NCI-H2227 (cell line): ENCODE measurements at regions not wholly inside any gene's neighbourhood (a gene's known extent, or its start where the extent isn't known, plus 50 kb on each side); places are given as distances from the start of the nearest gene placed in this dataset.

Experiments
- DNase-seq: peaks from one replicate; lab custom pipeline; 2025; ENCODE audit not compliant: unreplicated experiment; lab: John Stamatoyannopoulos, UW

DNA sequence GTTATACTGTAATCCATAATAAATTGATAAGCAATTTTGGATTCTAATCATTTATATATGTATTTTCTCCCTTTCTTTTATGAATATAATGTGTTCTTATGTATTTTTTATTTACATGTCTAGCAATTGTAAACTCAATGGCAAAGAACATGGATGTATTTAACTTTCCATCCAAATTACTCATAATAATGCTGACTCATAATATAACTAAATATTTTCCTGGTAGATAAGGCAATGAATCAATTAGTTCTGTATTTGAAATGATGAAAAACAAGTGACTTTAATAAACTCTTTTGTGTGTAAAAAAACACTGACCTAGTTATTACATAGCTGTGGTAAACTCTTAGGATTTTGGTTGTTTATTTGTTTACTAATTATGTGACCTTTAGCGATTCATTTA lies 211.2 kb downstream of the DTHD1 start:
- no peak for DNase-seq

DNA sequence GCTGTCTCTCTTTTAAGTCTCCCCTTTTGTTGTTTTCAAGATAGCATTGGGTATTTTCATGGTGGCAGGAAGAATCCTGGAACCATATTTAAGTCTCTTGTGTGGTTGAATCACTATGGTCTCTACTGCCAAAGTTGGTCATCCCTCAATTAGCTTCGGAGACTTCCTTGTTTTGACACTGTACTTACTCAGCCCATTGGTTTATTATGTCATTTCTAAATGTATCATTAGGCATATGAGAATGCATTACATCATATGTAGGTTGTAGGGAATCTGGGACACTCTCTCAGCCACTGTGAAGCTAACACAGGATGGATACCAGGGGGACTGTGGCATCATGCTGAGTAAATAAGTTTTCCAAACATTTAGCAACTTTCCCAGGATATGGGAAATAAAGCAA lies 211.8 kb downstream of the DTHD1 start:
- no peak for DNase-seq

DNA sequence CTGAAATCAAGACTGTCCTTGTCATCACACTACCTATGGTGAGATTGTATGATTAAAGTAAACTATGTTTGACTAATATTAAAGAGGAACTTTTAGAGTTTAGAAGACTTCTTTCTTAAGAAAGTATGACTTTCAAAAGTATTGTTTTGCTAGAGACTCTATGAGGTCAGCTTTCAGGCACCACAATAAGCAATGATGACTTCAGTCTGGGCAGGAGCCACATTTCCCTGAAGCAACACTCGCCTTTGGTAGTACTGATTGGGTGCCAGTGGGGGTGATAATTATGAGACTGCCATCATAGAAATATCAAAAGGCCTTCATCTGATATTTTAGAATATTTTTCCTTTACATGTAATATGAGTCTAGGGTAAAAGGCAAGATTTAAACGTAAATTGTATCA lies 212.6 kb downstream of the DTHD1 start:
- DNase-seq, result no peak

DNA sequence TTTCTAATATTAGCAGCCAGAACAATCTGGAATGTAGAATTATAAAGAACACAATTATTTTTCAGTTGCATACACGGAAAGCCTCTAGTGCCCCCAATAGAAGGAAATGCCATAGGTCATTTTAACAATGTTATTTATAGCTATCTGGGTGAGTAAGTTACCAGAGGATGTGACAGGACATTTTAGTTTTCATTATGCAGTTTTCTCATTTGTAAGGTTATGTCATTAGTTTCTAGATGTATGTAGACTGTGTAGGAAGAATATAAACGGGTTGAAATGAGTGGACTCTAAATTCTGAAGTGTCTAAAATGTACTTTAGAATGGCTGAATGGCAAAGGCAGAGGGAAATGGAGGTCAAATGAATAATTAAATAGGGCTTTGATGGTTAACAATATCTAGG lies 213.3 kb downstream of the DTHD1 start:
- DNase-seq, result no peak

DNA sequence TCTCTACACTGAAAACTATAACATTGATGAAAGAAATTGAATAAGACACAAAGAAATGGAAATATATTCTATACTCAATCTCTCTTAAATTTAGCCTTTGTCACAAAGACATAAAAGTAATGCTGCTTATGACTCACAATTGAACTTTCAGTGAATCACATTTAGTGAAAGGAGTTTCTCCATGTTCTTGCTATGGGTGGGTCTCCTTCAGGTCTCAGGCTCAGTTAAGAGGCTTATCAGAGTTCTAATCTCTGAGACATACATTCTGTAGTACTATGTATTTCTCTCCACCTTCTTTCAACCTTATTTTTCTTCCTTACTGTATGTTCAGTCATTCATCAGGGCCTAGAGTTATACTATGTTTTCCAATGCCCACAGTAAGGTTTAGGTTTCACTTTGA lies 220.9 kb downstream of the DTHD1 start:
- no peak for DNase-seq

DNA sequence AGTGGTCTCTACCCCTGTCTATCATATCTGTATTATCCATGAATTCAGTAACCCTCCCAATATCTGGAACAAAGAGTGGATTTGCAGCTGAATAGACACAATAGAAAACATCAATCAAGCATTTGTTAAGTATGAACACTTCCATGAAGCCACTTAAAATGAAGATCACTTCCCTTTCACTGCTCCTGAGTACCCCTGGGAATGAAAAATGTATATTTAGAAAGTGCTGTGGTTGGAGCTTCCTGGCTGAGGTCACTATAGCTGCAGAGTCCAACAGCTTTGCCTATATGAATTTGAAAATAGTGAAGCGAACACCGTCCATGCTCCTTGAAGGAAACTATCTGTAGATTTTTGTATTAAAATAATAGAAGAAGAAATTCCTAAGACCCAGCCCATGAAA lies 227.0 kb downstream of the DTHD1 start:
- no peak for DNase-seq

DNA sequence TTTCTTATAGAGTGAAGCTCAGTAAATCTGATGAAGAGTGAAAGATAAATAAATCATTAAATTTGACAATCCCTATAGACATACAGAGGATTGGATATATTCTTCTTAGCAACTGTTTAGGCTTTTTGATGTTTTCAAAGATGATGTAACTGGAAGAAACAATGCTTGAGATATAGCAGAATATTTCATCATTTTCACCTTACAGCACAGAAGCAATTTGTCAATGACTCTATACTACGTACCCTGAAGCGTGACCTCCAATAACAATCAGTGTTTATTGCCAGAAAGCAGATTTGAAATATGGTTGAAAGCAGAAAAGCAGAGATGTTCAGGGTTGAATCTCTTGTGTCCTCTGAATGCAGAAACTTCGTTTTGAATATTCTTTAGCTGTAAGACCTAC lies 228.4 kb downstream of the DTHD1 start:
- no peak for DNase-seq

DNA sequence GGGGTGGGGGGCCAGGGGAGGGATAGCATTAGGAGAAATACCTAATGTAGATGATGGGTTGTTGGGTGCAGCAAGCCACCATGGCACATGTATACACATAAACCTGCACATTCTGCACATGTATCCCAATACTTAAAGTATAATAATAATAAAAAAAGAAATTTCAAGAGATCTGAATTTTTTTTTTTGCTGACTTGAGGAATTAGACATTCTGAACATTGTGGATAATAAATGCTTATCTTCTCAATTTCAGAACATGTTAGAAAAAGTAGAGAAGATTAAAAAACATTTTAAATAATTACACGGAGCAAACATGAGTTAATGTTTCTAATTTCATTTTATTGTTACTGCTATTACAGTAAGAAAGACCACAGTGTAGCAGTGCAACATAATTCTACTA lies 230.4 kb downstream of the DTHD1 start:
- DNase-seq, result no peak

DNA sequence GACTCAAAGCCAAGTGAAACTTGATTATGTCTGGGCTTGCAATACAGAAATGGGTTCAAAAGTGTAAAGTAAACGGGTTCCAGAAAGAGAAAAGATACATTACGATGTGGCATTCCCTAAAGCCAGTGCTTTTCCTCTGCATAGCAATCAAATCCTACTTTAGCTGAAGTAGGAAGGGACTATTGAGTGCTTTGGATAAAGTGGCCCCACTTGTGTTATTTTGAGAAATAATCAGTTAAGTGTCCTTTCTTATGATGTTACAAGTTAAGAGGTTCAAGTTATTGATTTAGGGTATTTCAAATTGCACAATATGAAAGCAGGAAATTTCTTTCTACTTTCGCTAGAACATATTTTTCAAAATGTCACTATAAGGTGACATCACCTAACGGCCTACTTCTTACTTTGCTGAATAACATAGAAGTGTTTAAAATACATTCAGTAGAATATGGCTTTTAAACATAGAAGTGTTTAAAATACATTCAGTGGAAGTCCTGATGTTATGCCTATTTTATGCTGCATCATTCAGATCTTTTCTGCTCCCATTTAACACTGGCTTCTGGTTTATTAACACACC lies 235.2 kb downstream of the DTHD1 start:
- no peak for DNase-seq

DNA sequence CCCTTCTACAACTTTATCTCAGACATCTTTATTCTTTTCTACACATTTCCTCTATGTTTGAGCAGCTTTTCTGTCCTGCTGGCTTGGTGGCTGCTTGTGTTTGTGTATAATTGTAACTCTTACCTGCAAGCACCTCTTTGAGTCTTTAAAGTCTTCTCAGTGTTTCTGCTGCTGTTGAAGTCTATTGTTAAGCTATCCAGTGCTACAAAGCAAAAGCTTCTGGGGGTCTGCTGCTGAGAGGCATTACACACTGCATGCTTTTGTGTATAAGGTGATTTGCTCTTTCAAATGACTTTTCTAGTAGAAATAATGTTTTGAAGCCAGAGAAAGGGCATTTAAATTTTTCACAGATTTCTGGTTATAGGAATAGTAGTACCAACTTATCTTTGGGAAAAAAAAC lies 241.8 kb downstream of the DTHD1 start:
- no peak for DNase-seq

DNA sequence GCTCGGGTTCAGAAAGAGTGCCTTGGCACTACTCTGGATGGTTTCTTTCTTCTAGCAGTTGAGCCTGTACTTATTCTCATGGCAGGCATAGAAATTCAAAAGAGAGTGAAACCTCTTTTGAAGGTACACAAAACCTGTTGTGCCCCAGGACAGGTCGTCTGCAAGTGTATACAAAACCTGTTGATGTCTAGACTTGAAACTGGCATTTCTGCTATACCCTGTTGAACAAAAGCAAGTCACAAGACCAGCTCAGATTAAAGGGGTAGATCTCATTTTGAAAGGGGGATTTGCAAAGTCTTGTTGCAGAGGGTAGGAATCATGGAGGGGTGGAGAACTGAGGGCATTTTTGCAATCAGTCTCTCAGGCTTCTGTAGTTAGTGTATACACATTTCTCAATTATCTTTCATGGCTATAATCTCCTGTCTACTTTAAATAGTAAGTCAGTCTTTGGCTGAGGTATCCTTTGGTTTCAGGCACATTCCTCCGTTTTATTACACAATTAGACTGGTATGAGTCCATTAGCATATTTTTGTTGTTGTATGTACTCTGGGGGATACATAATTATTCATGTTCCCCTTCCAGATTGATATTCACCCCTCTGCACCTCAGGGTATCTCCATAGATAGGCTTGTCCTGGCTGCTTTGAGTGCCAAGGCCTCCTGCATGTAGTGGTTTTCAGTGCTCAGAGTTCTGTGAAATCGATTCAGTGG lies 251.4 kb downstream of the DTHD1 start:
- DNase-seq, result no peak

DNA sequence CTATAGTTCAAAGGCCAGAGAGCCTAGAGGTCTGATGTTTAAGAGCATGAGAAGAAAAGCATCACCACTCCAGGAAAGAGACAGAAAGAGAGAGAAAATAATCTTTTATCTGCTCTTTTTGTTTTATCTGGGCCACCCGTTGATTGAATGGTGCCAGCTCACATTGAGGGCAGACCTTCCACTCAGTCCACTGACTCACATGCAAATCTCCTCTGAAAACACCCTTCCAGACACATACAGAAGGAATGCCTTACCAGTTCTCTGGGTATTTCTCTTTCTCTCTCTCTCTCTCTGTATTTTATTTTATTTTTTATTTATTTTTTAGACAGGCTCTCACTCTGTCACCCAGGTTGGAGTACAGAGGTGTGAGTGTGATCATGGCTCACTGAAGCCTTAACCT lies 252.5 kb downstream of the DTHD1 start:
- no peak for DNase-seq

DNA sequence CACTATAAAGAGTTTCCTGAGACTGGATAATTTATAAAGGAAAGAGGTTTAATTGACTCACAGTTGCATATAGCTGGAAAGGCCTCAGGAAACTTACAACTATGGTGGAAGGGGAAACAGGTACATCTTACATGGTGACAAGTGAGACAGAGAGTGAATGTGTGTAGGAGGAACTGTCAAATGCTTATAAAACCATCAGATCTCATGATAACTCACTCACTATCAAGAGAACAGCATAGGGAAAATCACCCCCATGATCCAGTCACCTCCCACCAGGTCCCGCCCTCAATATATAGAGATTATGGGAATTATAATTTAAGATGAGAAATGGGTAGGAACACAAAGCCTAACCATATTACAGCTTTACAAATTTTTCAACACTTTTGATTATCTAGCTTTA lies 266.0 kb downstream of the DTHD1 start:
- no peak for DNase-seq

DNA sequence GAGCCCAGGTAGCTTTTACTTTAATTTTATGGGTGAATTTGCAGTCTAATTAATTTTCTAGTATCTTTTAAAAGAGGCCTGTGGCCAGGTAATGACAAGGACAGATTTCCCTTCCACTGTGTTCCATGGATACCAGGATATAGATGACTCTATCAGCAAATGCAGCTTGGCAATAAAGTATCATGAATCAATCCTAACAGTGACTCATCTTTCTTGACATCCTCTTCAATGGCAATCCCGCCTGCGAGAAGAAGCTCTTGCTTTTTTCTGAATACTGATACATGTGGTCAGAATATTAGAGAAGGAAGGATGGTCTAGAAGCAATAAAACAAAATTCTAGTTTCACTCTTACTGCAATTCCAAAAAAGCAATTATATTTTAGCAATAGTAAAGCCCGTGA lies 267.8 kb downstream of the DTHD1 start:
- no peak for DNase-seq

DNA sequence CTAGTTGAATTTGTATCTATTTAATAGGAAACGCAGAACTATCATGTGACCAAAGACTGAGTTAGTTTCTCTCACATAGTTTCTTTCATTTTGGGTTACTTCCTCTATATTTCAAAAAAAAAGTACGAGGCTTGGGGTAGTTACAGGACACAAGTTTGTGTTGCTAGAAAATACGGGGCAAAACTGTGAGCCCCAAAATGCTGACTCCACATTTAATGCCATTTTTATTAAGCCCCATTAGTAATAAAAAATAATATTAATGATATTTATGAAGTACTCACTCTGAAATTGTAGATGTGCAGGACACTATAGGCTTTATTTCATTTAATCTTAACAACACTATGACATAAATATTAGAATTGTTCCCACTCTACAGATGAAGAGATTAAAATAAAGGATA lies 268.6 kb downstream of the DTHD1 start:
- no peak for DNase-seq

DNA sequence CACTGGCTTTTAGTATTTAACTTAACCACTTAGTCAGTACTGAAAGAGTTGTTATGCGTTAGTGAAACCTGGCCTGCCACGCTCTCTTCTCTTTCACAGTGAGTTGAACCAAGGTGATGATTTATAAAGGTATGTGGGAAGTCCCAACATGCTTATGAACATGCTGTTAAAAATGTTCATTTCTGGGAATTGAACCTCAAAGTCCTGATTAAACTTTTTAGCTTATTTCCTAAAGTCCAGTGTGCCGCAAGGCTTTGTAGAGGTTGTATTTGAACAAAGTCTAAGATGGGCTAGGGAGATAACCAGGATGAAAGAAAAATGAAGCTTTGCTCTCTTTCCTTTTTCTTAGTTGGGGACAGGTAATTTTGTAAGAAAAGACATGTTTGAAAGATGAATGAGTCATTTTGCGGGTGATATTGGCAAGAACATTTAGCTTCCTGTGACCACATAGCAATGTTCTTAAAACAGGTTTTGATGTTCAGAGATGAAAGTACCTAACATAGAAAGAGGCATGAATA lies 270.3 kb downstream of the DTHD1 start:
- no peak for DNase-seq

DNA sequence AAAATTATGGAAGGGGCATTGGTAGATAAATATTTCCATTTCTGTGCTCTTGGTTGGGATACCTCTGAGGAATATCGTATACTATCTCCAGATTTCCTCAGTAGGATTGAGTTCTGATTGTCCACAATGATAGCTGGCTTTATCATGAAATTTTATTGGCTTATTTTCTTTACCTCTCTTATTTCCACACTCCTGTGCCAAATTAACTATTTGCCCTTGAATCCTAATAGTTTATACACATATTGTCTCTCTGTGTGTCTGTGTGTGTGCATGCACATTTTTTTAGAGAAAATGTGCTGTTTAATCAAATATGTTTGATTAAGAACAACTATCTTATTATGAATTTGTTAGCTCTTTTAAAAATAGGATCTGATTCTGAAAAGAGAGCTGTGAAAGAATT lies 271.6 kb downstream of the DTHD1 start:
- no peak for DNase-seq

DNA sequence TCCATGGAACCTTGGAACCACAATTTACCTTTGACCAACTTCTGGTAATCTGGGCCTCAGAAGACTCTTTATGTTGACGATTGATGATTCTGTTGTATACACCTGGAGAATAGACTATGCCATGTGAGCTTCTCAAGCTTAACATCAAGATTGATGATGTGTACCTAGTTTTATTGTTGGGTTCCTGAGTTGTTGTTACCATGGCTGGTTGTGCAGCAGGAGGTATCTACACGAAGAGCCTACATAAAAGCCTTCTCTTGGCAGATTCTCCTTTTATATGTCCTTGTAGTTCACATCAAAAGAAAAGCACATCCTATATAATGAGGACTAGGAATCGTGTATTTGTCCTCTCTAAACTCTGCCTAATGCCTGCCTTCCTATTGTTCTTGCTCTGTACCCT lies 272.0 kb downstream of the DTHD1 start:
- DNase-seq, result no peak

DNA sequence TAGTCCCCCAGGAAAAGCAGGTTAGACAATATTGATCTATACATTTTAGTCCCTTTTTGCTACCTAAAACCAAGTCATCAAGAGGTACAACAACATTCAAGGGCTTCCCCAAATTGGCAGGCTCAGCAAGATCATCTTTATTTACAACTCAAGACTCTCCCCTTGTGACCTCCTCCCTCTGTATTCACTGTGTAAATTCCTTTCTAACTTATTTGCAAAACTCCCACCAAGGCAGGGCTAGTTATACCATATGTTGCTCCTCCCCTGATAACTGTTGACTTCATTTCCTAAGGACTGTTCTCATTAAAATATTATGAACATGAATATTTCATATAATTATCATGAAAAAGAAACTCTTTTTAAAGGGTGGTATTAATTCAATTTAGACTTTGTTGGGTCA lies 275.6 kb downstream of the DTHD1 start:
- no peak for DNase-seq

DNA sequence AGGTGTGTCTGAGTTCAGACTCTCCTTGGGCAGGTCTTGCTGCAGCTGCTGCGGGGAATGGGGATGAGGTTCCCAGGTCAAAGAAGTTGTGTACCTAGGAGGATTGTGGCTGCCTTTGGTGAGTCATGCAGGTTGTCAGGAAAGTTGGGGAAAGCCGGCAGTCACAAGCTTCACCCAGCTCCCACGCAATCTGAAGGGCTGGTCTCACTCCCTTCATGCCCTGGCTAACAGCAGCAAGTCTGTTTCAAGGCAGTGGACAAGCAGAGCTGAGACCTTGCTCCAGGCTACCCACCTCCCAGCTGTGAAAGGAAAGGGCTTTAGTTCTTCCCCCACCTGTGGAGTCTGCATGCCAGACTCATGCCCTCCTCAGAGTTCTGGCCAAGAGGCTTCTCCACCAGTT lies 287.2 kb downstream of the DTHD1 start:
- no peak for DNase-seq

DNA sequence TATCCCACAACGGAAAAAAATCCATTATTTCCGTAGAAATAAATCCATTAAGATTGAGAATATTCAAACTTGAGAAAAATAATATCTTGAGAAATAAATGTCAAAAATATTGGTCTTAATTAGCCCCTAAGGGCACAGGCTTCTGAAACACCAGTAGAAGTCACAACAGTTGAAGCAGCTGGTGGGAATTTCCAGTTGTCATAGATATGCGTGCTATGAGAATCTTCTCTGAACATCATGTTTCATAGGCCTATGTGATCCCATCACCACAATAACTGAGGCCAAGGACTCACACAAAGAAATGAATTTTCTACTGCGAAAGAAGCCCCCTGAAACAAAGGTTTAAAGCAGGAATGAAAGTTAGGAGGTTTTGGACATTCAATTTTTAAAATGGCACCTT lies 292.0 kb downstream of the DTHD1 start:
- DNase-seq, result no peak

DNA sequence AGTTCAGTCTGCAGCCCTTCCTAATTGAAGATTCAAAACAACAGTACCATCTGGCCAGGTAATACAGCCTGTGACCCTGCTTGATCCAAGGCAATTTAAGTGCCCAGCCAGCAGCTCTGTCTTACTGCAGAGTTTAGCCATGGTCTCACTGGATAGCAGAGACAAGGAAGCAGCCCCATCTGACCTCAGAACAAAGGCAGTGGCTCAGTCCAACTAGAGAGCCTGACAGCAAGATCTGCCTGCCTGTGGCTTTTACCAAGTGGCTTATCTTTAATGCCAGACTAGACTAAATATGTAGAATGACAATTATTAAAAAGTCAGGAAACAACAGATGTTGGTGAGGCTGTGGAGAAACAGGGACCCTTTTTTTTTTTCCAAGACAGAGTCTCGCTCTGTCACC lies 293.4 kb downstream of the DTHD1 start:
- DNase-seq, result no peak

DNA sequence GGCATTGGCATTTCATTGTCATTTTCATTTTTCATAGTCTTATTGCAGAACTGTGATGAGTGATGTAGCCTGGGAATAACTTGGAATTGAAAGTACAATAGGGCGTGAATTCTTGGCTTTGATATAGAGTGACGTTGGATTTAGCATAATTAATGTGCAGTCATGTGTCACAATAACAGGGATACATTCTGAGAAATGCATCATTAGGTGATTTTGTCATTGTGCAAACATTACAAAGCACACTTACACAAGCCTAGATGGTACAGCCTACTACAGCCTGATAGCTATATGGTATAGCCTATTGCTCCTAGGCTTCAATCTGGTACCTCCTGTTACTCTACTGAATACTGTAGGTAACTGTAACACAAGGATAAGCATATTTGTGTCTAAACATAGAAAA lies 300.8 kb downstream of the DTHD1 start:
- no peak for DNase-seq
